ENCODE measurements at regions not wholly inside any gene's neighbourhood (a gene's known extent, or its start where the extent isn't known, plus 50 kb on each side); places are given as distances from the start of the nearest gene placed in this dataset.

- H3K27me3 ChIP-seq (ENCODE audit: control insufficient read depth, insufficient read depth, low read length): no peaks in the 10 kb centered on the region
Measured at GRCh38 chr2:16747689-16748088, 82.1 kb upstream of the CYRIA start.

GRCh38 chr2:16747257-16747656 is 81.6 kb upstream of the CYRIA start:
- no peak overlapping the region for H3K27ac ChIP-seq (ENCODE audit: low read depth, low read length)
- no peaks in the 10 kb centered on the region for H3K27me3 ChIP-seq (ENCODE audit: control insufficient read depth, insufficient read depth, low read length)
- POLR2A ChIA-PET: no interaction called here
- CTCF ChIA-PET: interaction anchor here (1.4 to 1.8 kb wide), 2 partner anchors 10 to 138 kb away, joined by 4 read pairs; no protein-coding TSS in a partner anchor
- DNase-seq (ENCODE audit: low read depth, low spot score): no peak
- no peak overlapping the region for H3K4me3 ChIP-seq (ENCODE audit: low read depth, low read length)
- H3K9me3 ChIP-seq (ENCODE audit: control insufficient read depth, insufficient read depth, low read length): no peaks in the 10 kb centered on the region
- TF ChIP-seq CTCF (IDR thresholded peaks at IDR 0.05; ENCODE audit: low read depth, low read length): no peak

More at GRCh38 chr2:16747689-16748088, 82.1 kb upstream of the CYRIA start:
- no peak for DNase-seq (ENCODE audit: low read depth, low spot score)
- ChIA-PET CTCF (interaction anchor here (1.4 kb wide), 1 partner anchor 139 kb away, joined by 4 read pairs; no protein-coding TSS in a partner anchor), POLR2A (no interaction called here)
- Histone ChIP-seq H3K27ac (ENCODE audit: low read depth, low read length) (no peak overlapping the region), H3K4me3 (ENCODE audit: low read depth, low read length) (no peak overlapping the region), H3K9me3 (ENCODE audit: control insufficient read depth, insufficient read depth, low read length) (no peaks in the 10 kb centered on the region)
- TF ChIP-seq CTCF (IDR thresholded peaks at IDR 0.05; ENCODE audit: low read depth, low read length): no peak

- H3K27ac ChIP-seq (ENCODE audit: low read depth, low read length): no peak overlapping the region
- ChIA-PET POLR2A (no interaction called here), CTCF (interaction anchor here (1.4 to 1.8 kb wide), 2 partner anchors 11 to 138 kb away, joined by 4 read pairs; no protein-coding TSS in a partner anchor)
- no peak overlapping the region for H3K4me3 ChIP-seq (ENCODE audit: low read depth, low read length)
- H3K27me3 ChIP-seq (ENCODE audit: control insufficient read depth, insufficient read depth, low read length): no peaks in the 10 kb centered on the region
- no peaks in the 10 kb centered on the region for H3K9me3 ChIP-seq (ENCODE audit: control insufficient read depth, insufficient read depth, low read length)
- TF ChIP-seq CTCF (IDR thresholded peaks at IDR 0.05; ENCODE audit: low read depth, low read length): no peak
- no peak for DNase-seq (ENCODE audit: low read depth, low spot score)
Measured at GRCh38 chr2:16746833-16747232, 81.2 kb upstream of the CYRIA start.

GRCh38 chr2:16746329-16746728 is 80.7 kb upstream of the CYRIA start:
- ChIA-PET POLR2A (no interaction called here), CTCF (interaction anchor here (1.4 to 1.8 kb wide), 2 partner anchors 11 to 137 kb away, joined by 4 read pairs; no protein-coding TSS in a partner anchor)
- TF ChIP-seq CTCF (IDR thresholded peaks at IDR 0.05; ENCODE audit: low read depth, low read length): no peak
- no peaks in the 10 kb centered on the region for H3K27me3 ChIP-seq (ENCODE audit: control insufficient read depth, insufficient read depth, low read length)
- H3K9me3 ChIP-seq (ENCODE audit: control insufficient read depth, insufficient read depth, low read length): no peaks in the 10 kb centered on the region
- no peak overlapping the region for H3K27ac ChIP-seq (ENCODE audit: low read depth, low read length)
- no peak for DNase-seq (ENCODE audit: low read depth, low spot score)
- H3K4me3 ChIP-seq (ENCODE audit: low read depth, low read length): no peak overlapping the region

- POLR2A ChIA-PET: no interaction called here
- DNase-seq (ENCODE audit: low read depth, low spot score): no peak
Measured at GRCh38 chr2:16745466-16745865, 79.8 kb upstream of the CYRIA start.

More at GRCh38 chr2:16745466-16745865, 79.8 kb upstream of the CYRIA start:
- Histone ChIP-seq H3K27me3 (ENCODE audit: control insufficient read depth, insufficient read depth, low read length) (no peaks in the 10 kb centered on the region), H3K27ac (ENCODE audit: low read depth, low read length) (peak overlapping the region; percentile 11), H3K9me3 (ENCODE audit: control insufficient read depth, insufficient read depth, low read length) (no peaks in the 10 kb centered on the region), H3K4me3 (ENCODE audit: low read depth, low read length) (no peak overlapping the region)
- no peak for TF ChIP-seq CTCF (IDR thresholded peaks at IDR 0.05; ENCODE audit: low read depth, low read length)
- CTCF ChIA-PET: interaction anchor here (1.8 kb wide), 1 partner anchor 12 kb away, joined by 4 read pairs; no protein-coding TSS in a partner anchor

All from AG04450 (cell line).